ENCODE measurements at regions not wholly inside any gene's neighbourhood (a gene's known extent, or its start where the extent isn't known, plus 50 kb on each side); places are given as distances from the start of the nearest gene placed in this dataset.
A peak's percentile ranks its signal among the peaks of the same experiment; 100 is the strongest.
"Not testable (repeated sequence)": the region's sequence is repeated elsewhere in the genome, so short reads cannot be mapped to it uniquely, and the experiment has no call there.

- no peak for DNase-seq (ENCODE audit: low read depth in 2 of 2)
Measured at GRCh38 chr14:52202151-52202550, 65.3 kb upstream of the PTGDR start.

DNA sequence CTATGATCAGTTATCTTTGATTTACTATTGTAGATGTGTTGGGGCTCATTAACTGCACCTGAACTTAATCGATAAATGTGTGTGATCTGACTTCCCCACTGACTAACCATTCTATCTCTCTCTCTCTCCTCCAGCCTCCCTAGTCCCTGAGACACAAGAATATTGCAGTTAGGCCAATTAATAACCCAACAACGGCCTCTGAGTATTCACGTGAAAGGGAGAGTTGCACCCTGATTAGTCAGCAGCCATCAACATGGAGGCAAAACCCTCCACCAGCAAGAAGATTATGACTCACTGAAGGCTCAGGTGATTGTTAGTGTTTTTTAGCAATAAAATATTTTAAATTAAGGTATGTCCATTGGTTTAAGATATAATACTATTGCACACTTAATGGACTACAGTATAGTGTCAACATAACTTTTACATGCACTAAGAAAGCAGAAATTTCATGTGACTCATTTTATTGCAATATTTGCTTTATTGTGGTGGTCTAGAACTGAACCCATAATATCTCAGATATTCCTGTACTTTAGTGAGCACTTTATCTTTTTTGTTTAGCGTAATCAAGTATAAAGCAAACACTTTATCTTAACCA is 77.1 kb upstream of the PTGDR start:
- no peak for DNase-seq (ENCODE audit: low read depth in 2 of 2)

GRCh38 chr14:52189325-52189724 is 78.2 kb upstream of the PTGDR start:
- no peak for DNase-seq (ENCODE audit: low read depth in 2 of 2)

DNA sequence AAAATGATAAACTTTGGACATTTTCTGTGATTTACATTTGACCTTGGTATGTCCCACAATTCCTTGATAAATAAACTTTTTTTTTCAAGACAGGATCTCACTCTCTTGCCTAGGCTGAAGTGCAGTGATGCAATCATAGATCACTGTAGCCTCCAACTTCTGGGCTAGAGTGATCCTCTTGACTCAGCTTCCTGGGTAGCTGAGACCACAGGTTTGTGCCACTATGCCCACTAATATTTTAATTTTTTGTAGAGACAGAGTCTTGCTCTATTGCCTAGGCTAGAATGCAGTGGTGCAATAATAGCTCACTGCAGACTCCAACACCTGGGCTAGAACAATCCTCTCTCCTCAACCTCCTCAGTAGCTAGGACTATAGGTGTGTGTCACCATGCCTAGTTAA is 79.1 kb upstream of the PTGDR start:
- DNase-seq (ENCODE audit: low read depth in 2 of 2), result no peak

GRCh38 chr14:52185178-52185577 is 82.3 kb upstream of the PTGDR start:
- DNase-seq (ENCODE audit: low read depth in 2 of 2), result no peak

- no peak for DNase-seq (ENCODE audit: low read depth in 2 of 2)
Measured at GRCh38 chr14:52182853-52183252, 84.6 kb upstream of the PTGDR start.

- DNase-seq (ENCODE audit: low read depth in 2 of 2), result no peak
Measured at GRCh38 chr14:52179141-52179790, 88.2 kb upstream of the PTGDR start.

GRCh38 chr14:52175982-52176502 is 91.5 kb upstream of the PTGDR start:
- DNase-seq (ENCODE audit: low read depth in 2 of 2), result no peak

GRCh38 chr14:52171932-52172331 is 95.6 kb upstream of the PTGDR start:
- not testable (repeated sequence) for DNase-seq (ENCODE audit: low read depth in 2 of 2)

DNA sequence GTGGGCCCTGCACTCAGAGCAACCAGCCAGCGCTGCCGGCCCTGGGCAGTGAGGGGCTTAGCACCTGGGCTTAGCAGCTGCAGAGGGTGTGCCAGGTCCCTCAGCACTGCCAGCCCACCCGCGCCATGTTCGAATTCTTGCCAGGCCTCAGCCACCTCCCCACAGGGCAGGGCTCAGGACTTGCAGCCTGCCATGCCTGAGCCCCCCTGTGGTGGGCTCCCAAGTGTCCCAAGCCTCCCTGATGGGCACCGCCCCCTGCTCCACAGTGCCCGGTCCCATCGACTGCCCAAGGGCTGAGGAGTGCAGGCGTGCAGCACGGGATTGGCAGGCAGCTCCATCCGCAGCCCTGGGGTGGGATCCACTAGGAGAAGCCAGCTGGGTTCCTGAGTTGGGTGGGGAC is 98.0 kb upstream of the NID2 start:
- DNase-seq (ENCODE audit: low read depth in 2 of 2), result no peak

- DNase-seq (ENCODE audit: low read depth in 2 of 2), result no peak
Measured at GRCh38 chr14:52155651-52156213, 86.9 kb upstream of the NID2 start.

- no peak for DNase-seq (ENCODE audit: low read depth in 2 of 2)
Measured at GRCh38 chr14:52154992-52155650, 86.3 kb upstream of the NID2 start.

GRCh38 chr14:52153939-52154338 is 85.1 kb upstream of the NID2 start:
- no peak for DNase-seq (ENCODE audit: low read depth in 2 of 2)

- no peak for DNase-seq (ENCODE audit: low read depth in 2 of 2)
Measured at GRCh38 chr14:52150162-52150561, 81.3 kb upstream of the NID2 start.

GRCh38 chr14:52148371-52148770 is 79.5 kb upstream of the NID2 start:
- DNase-seq (ENCODE audit: low read depth in 2 of 2), result no peak

DNA sequence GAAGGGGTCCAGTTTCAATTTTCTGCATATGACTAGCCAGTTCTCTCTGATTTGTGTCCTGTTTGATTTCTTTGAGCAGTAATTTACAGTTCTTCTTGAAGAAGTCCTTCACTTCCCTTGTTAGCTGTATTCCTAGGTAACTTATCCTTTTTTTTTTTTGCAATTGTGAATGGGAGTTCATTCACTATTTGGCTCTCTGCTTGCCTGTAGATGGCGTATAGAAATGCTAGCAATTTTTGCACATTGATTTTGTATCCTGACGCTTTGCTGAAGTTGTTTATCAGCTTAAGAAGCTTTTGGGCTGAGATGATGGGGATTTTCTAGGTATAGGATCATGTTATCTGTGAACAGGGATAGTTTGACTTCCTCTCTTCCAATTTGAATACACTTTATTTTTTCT is 77.6 kb upstream of the NID2 start:
- DNase-seq (ENCODE audit: low read depth in 2 of 2), result no peak

DNA sequence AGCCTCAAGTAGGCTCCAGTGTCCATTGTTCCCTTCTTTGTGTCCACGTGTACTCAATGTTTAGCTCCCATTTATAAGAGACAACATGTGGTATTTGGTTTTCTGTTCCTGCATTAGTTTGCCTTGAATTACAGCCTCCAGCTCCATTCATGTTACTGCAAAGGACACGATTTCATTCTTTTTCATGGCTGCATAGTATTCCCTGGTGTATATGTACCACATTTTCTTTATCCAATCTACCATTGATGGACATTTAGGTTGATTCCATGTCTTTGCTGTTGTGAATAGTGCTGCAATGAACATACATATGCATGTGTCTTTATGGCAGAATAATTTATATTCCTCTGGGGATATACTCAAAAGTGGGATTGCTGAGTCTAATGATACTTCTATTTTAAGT is 75.2 kb upstream of the NID2 start:
- DNase-seq (ENCODE audit: low read depth in 2 of 2), result not testable (repeated sequence)

GRCh38 chr14:52142504-52142903 is 73.6 kb upstream of the NID2 start:
- no peak for DNase-seq (ENCODE audit: low read depth in 2 of 2)

- DNase-seq (ENCODE audit: low read depth in 2 of 2), result peak; percentile 30 to 44
Measured at GRCh38 chr14:52131640-52132320, 62.9 kb upstream of the NID2 start.

GRCh38 chr14:52129721-52130120 is 60.9 kb upstream of the NID2 start:
- no peak for DNase-seq (ENCODE audit: low read depth in 2 of 2)

- DNase-seq (ENCODE audit: low read depth in 2 of 2), result no peak
Measured at GRCh38 chr14:52125885-52126284, 57.0 kb upstream of the NID2 start.

Measured in stimulated activated CD8-positive, alpha-beta memory T cell treated with anti-CD3 and anti-CD28 coated beads, Interleukin-2, amount 100 ng/mL, for 48 hours (primary cell).